IPS-11a (cell line): ENCODE measurements at regions not wholly inside any gene's neighbourhood (a gene's known extent, or its start where the extent isn't known, plus 50 kb on each side); places are given as distances from the start of the nearest gene placed in this dataset.
"Not testable (repeated sequence)": the region's sequence is repeated elsewhere in the genome, so short reads cannot be mapped to it uniquely, and the experiment has no call there.

Experiments
- H3K4me3 ChIP-seq: one replicate; pipeline ENCODE4 v1.5.1; 2013; ENCODE audit warnings: low read depth, low read length, control low read depth

DNA sequence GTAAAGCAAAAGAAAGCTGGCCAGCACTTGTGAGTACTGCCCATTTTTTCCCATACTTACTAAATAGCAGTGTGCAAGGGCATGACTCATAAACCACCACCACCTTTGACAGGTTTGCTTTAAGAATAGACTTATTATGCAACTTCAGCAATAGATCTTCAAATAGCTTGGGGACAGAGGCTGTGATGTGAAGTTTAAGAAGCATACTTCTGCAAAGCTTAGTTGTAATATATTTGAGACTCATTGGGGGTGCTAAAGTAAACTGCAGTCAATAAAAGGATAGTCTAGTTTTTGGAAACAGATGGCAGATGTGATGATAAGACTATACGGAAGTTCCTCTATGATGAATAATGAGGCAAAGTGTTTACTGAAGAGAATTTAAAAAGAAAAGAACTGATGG is 210.0 kb downstream of the PLA2G4A start:
- H3K4me3 ChIP-seq: no peak overlapping the region

- no peak overlapping the region for H3K4me3 ChIP-seq
Measured at GRCh38 chr1:187041104-187041503, 212.4 kb downstream of the PLA2G4A start.

- H3K4me3 ChIP-seq: no peak overlapping the region
Measured at GRCh38 chr1:187042538-187042937, 213.8 kb downstream of the PLA2G4A start.

DNA sequence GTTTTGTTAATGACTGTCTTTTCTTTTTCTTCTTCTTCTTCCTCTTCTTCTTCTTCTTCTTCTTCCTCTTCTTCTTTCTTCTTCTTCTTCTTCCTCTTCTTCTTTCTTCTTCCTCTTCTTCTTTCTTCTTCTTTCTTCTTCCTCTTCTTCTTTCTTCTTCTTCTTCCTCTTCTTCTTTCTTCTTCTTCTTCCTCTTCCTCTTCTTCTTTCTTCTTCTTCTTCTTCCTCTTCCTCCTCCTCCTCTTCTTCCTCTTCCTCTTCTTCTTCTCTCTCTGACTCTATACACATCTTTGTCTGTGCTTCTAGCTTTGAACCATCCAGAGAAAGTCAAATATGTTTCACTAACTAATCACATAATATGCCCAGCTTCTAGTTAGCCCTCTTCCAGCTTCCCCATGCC is 214.7 kb downstream of the PLA2G4A start:
- H3K4me3 ChIP-seq: not testable (repeated sequence)

DNA sequence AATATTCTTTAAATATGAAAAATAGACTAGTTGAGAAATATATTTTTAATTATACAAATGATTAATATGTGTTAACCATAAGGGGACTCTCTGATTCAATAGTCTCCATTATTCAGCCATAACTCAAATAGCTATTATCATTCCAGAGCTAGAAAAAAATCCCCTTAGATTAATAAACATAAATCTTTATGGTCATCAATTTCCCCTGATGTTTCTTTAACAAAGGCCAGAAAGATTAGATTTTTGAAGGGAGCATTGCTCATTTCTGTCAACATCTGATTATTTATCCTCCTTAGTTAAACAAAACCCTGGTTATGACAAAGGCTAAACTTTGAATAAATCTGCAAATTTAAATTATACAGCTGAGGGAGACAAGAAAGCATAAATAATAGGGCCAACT is 215.7 kb downstream of the PLA2G4A start:
- H3K4me3 ChIP-seq: no peak overlapping the region

GRCh38 chr1:187045371-187045770 is 216.6 kb downstream of the PLA2G4A start:
- no peak overlapping the region for H3K4me3 ChIP-seq

GRCh38 chr1:187046293-187046692 is 217.5 kb downstream of the PLA2G4A start:
- no peak overlapping the region for H3K4me3 ChIP-seq

DNA sequence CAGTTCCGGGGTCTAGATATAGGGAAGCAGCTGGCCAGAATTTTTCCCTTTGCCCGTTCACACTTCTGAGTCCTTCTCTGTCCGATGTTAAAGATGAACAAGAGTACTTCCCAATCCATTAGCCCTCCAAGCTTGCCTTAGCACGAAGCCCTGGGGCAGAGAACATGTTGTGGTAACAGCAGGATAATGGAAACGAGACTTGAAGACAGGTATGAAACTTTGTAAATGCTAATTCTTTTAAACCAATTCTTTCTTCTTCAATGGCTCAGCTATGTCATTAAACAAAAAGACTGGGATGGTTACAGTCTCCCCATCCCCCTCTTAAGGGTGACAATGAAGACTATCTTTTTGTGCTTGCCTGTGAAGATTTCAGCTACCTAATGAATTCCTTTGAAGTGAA is 218.5 kb downstream of the PLA2G4A start:
- no peak overlapping the region for H3K4me3 ChIP-seq

- H3K4me3 ChIP-seq: no peak overlapping the region
Measured at GRCh38 chr1:187051618-187052232, 223.0 kb downstream of the PLA2G4A start.

DNA sequence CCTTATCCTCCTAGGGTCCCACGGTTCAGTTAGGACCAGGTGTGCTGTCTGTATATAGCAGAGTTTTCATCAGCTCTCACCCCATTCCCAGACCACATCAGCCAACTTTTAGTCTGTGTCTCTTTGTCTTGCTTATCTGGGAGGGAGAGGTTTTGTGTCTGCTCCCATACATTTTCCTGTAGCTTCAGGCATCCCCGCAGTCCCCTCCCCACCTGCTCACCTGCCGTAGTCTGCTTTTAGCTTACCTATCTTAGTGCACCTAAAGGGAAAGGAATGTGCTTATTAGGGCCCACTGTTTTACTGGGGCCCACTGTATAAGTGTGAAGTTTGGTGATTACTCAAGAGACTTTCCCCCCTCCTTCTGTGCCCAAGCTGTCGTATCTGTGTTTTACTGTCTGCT is 225.1 kb downstream of the PLA2G4A start:
- no peak overlapping the region for H3K4me3 ChIP-seq

GRCh38 chr1:187054862-187055757 is 226.4 kb downstream of the PLA2G4A start:
- H3K4me3 ChIP-seq: no peak overlapping the region

GRCh38 chr1:187063271-187063670 is 234.5 kb downstream of the PLA2G4A start:
- no peak overlapping the region for H3K4me3 ChIP-seq

DNA sequence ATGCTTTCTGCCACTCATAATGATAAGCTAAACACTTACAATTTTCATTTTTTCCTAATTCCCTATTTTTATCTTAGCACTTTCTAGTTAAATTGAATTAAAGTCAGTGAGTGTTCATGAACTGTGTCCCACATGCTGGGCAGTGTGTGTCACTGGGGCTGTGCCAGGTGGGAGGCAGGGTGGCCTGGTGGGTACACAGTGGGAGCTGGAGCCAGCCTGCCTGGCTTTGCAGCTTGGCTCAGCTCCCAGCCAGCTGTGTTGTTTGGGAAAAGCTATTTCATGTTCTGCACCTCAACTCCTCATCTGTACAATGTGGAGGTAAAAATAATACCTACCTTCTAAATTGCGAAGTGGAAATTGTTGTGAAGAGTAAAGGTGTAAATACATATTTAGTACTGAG is 238.4 kb downstream of the PLA2G4A start:
- no peak overlapping the region for H3K4me3 ChIP-seq

DNA sequence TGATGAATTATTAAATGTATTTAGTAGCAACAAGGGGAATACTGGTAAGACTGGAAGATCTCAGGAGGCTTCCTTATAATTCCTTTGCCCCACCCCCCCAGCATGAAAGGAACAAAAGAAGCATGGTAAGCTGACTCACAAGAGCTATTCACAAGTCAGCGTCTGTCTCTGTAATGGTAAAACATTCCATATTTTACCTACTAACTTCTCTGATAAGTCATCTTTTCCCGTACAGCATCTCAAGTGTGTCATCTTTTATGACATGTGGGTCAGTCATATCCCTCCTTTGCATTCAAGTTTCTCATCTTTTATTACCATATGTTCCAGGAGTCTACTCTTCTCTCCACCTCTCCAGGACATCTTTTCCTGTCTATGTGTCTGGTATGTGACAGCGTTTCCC is 241.3 kb downstream of the PLA2G4A start:
- H3K4me3 ChIP-seq: no peak overlapping the region

GRCh38 chr1:187072262-187073034 is 243.7 kb downstream of the PLA2G4A start:
- H3K4me3 ChIP-seq: not testable (repeated sequence)

DNA sequence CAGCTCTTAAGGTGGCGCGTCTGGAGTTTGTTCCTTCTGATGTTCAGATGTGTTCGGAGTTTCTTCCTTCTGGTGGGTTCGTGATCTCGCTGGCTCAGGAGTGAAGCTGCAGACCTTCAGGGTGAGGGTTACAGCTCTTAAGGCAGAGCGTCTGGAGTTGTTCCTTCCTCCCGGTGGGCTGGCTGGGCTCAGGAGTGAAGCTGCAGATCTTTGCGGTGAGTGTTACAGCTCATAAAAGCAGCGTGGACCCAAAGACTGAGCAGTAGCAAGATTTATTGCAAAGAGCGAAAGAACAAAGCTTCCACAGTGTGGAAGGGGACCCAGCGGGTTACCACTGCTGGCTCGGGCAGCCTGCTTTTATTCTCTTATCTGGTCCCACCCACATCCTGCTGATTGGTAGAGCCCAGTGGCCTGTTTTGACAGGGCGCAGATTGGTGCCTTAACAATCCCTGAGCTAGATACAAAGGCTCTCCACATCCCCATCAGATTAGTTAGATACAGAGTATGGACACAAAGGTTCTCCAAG is 244.3 kb downstream of the PLA2G4A start:
- H3K4me3 ChIP-seq: not testable (repeated sequence)

DNA sequence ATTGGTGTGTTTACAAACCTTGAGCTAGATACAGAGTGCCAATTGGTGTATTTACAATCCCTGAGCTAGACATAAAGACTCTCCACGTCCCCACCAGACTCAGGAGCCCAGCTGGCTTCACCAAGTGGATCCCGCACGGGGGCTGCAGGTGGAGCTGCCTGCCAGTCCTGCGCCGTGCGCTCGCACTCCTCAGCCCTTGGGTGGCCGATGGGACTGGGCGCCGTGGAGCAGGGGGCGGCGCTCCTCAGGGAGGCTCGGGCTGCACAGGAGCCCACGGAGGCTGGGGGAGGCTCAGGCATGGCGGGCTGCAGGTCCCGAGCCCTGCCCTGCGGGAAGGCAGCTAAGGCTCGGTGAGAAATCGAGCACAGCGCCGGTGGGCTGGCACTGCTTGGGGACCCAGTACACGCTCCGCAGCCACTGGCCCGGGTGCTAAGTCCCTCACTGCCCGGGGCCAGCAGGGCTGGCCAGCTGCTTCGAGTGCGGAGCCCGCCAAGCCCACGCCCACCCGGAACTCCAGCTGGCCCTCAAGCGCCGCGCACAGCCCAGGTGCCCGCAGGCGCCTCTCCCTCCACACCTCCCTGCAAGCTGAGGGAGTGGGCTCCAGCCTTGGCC is 245.0 kb downstream of the PLA2G4A start:
- H3K4me3 ChIP-seq: not testable (repeated sequence)

DNA sequence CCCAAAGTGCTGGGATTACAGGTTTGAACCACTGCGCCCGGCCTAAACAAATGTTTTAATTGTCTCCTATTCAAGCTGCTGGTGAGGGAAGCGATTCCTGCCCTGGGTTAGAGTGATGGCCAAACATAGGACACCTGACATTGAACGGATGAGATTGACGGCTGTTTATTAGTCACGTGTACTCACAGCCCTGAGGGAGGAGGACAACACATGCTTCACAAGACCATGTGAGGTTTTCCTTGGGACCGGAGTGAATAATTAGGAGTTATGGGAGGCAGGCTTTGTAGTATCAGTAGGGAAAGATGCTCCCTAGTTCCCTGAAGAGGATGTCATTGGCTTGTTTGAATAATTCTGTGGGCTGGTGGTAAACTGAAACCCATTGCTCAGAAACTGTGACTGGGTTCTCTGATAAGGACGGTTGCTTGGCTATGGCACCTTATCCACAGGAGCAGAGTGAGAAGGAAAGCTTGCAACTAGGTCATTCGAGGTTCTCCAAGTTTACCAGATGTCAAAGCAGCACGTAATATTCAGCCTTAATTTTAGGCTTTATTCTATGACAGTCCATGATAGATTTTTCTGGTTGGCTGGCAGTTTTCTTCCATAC is 245.8 kb downstream of the PLA2G4A start:
- H3K4me3 ChIP-seq: no peak overlapping the region

- no peak overlapping the region for H3K4me3 ChIP-seq
Measured at GRCh38 chr1:187076922-187077321, 248.2 kb downstream of the PLA2G4A start.

DNA sequence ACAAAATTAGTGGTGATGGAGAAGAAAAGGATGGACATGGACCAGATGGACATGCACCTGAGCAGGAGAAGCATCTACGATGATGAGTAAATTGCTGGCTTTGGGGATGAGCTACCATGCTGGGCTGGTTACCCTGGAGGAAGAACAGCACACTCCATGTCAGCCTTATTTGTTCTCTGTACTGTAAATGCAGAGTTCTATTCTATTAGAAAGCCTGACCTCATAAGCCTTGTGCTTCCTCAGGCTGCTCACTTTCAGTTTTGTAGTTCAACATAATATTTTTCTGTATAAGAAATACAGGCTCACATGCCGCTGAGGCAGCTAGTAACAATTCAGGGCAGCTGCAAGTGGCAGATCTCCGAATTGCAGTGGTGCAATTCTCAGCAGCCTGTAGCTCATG is 249.6 kb downstream of the PLA2G4A start:
- no peak overlapping the region for H3K4me3 ChIP-seq

DNA sequence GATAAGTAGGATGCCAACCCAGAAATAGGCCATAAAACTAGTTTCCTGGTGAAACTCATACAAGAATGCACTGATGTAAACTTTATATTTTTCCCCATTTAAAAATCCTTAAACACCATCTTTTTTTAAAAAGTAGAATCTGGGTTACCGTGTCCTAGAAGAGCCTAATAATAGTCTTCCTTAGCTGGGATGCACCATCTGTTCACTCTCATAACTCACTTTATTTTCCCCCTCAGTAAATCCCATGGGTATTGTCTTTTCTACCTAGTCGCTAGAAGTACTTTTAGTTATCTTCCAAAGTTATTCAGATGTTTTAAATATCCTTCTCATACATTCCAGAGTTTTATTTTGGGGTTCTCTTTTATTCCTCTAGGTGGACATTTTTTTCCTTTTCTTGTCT is 250.2 kb downstream of the PLA2G4A start:
- H3K4me3 ChIP-seq: no peak overlapping the region
